HCT116 (cell line): ENCODE measurements at regions not wholly inside any gene's neighbourhood (a gene's known extent, or its start where the extent isn't known, plus 50 kb on each side); places are given as distances from the start of the nearest gene placed in this dataset.

Experiments
- ATAC-seq: fragments of 200-7000 bp; cut with Tn5 transposase; 2 replicates; pipeline ENCODE4 v1.9.1; 2020; ENCODE audit warnings: mild to moderate bottlenecking, moderate library complexity
- BruUV-seq: library from RNA; stranded (reverse); fragments of 400-500 nt; replicated peaks from 2 replicates; lab custom pipeline; 2021; lab: Mats Ljungman, UMichigan
- CTCF ChIA-PET: fragments of 300-600 bp; sonication (Branson Sonifier 250); formaldehyde crosslinking; loops from one replicate; lab custom pipeline; 2021; ENCODE audit warnings: antibody characterized with exemption; lab: Charles Lee
- POLR2A ChIA-PET: fragments of 300-600, 350-600 bp; sonication (Branson Sonifier 250); formaldehyde crosslinking; loops from one replicate; lab custom pipeline; 2021; ENCODE audit warnings: antibody characterized with exemption; lab: Charles Lee
- RAD21 ChIA-PET, 2 experiments: fragments of 300-600 bp; sonication (Branson Sonifier 250); formaldehyde crosslinking; loops; one replicate each; lab custom pipeline; 2023; ENCODE audit warnings: low total read pairs in 2 of 2; ENCODE audit not compliant: uncharacterized antibody in 2 of 2, unreplicated experiment in 2 of 2, low non-redundant PET in 1 of 2; lab: Charles Lee
- DNase-seq: peaks from one replicate; pipeline ENCODE4 v3.0.0-alpha.2; 2010; ENCODE audit warnings: low read depth, low spot score
- H2AFZ ChIP-seq: fragments of 200-600 bp; shearing (Covaris generic), sonication (generic); 2 replicates; pipeline ENCODE4 v1.6.1; 2017; ENCODE audit warnings: low read depth, mixed run types, mixed read lengths, antibody characterized with exemption, low read length; ENCODE audit not compliant: poor library complexity, severe bottlenecking
- H3K27ac ChIP-seq: 2 replicates; pipeline ENCODE4 v1.5.1; 2012; ENCODE audit warnings: low read depth, low read length
- H3K27me3 ChIP-seq: fragments of 200-600 bp; sonication (generic); 2 replicates; pipeline ENCODE4 v1.6.1; 2016; ENCODE audit warnings: mixed run types, low read length, mixed read lengths; ENCODE audit not compliant: insufficient read depth
- H3K36me3 ChIP-seq, 2 experiments: fragments of 200-500 bp in 1 of 2; fragments of 200-600 bp in 1 of 2; sonication (Bioruptor generic) in 1 of 2; sonication (generic) in 1 of 2; 2 replicates each; pipeline versions ENCODE4 v1.5.1 to v1.6.1; 2014 to 2016; ENCODE audit warnings: low read length in 2 of 2, inconsistent platforms in 1 of 2, mixed read lengths in 1 of 2, mixed run types in 1 of 2; ENCODE audit not compliant: insufficient read depth in 2 of 2, control insufficient read depth in 1 of 2
- H3K4me1 ChIP-seq, 2 experiments: fragments of 200-600 bp in 1 of 2; sonication (generic) in 1 of 2; 2 replicates each; pipeline versions ENCODE4 v1.5.1 to v1.6.1; 2012 to 2017; ENCODE audit warnings: low read length in 2 of 2, inconsistent platforms in 1 of 2, mild to moderate bottlenecking in 1 of 2, mixed read lengths in 1 of 2, mixed run types in 1 of 2, moderate library complexity in 1 of 2; ENCODE audit not compliant: insufficient read depth in 2 of 2, control insufficient read depth in 1 of 2
- H3K4me2 ChIP-seq: fragments of 200-600 bp; sonication (generic); 2 replicates; pipeline ENCODE4 v1.6.1; 2017; ENCODE audit warnings: mixed run types, low read length, mixed read lengths
- H3K4me3 ChIP-seq, 2 experiments: fragments of 200-600 bp in 1 of 2; sonication (generic) in 1 of 2; replicated peaks in 1 of 2; 2 replicates each; pipeline ENCODE4 v1.5.1; 2011 to 2016; ENCODE audit warnings: low read length in 2 of 2, control low read depth in 1 of 2, low read depth in 1 of 2, mild to moderate bottlenecking in 1 of 2, mixed read lengths in 1 of 2, mixed run types in 1 of 2
- H3K79me2 ChIP-seq: fragments of 200-600 bp; sonication (generic); 2 replicates; pipeline ENCODE4 v1.6.1; 2017; ENCODE audit warnings: mild to moderate bottlenecking, mixed run types, low read length, moderate library complexity, mixed read lengths; ENCODE audit not compliant: insufficient read depth
- H3K9ac ChIP-seq: fragments of 200-600 bp; sonication (generic); 2 replicates; pipeline ENCODE4 v1.6.1; 2016; ENCODE audit warnings: low read length, mixed read lengths
- H3K9me2 ChIP-seq: fragments of 200-600 bp; sonication (generic), shearing (Covaris generic); 2 replicates; pipeline ENCODE4 v1.6.1; 2017; ENCODE audit warnings: mixed run types, mild to moderate bottlenecking, moderate library complexity; ENCODE audit not compliant: insufficient read depth
- H3K9me3 ChIP-seq, 2 experiments: fragments of 200-500 bp in 1 of 2; fragments of 200-600 bp in 1 of 2; sonication (Bioruptor generic) in 1 of 2; sonication (generic) in 1 of 2; 2 replicates each; pipeline ENCODE4 v1.6.1; 2014 to 2017; ENCODE audit warnings: low read length in 2 of 2, mixed read lengths in 2 of 2, inconsistent platforms in 1 of 2, low read depth in 1 of 2, mild to moderate bottlenecking in 1 of 2, mixed run types in 1 of 2, moderate library complexity in 1 of 2; ENCODE audit not compliant: control insufficient read depth in 1 of 2, insufficient read depth in 1 of 2
- H4K20me1 ChIP-seq: fragments of 200-600 bp; sonication (generic), shearing (Covaris generic); 2 replicates; pipeline ENCODE4 v1.6.1; 2017; ENCODE audit warnings: mixed run types, mild to moderate bottlenecking, moderate library complexity; ENCODE audit not compliant: insufficient read depth
- CEBPB ChIP-seq: IDR thresholded peaks from 2 replicates; pipeline ENCODE4 v1.6.1; 2012; ENCODE audit warnings: low read depth
- EZH2 ChIP-seq: fragments of 200-600 bp; sonication (generic); IDR thresholded peaks from 2 replicates; pipeline ENCODE4 v1.6.1; 2017; ENCODE audit warnings: antibody characterized with exemption, mixed run types
- FOSL1 ChIP-seq: IDR thresholded peaks from 2 replicates; pipeline ENCODE4 v1.6.1; 2012; ENCODE audit warnings: low read depth
- JUND ChIP-seq: IDR thresholded peaks from 2 replicates; pipeline ENCODE4 v1.6.1; 2012
- POLR2A ChIP-seq: IDR thresholded peaks from 2 replicates; pipeline ENCODE4 v1.7.0; 2011; ENCODE audit warnings: borderline replicate concordance; ENCODE audit not compliant: insufficient read depth, insufficient read length; ENCODE audit errors: extremely low read depth
- SIN3A ChIP-seq: IDR thresholded peaks from 2 replicates; pipeline ENCODE4 v1.6.1; 2012; ENCODE audit warnings: low read depth
- SRF ChIP-seq: IDR thresholded peaks from 2 replicates; pipeline ENCODE4 v1.6.1; 2012; ENCODE audit warnings: low read depth
- TCF7L2 ChIP-seq: IDR thresholded peaks from 2 replicates; pipeline ENCODE4 v1.7.0; 2011; ENCODE audit warnings: borderline replicate concordance, inconsistent platforms; ENCODE audit not compliant: insufficient read depth, insufficient read length; ENCODE audit errors: extremely low read depth
- YY1 ChIP-seq: IDR thresholded peaks from 2 replicates; pipeline ENCODE4 v1.6.1; 2011; ENCODE audit warnings: low read length, low read depth, moderate library complexity, mild to moderate bottlenecking; ENCODE audit not compliant: insufficient replicate concordance; ENCODE audit errors: extremely low read depth
- ZFX ChIP-seq: fragments of 450-650 bp; IDR thresholded peaks from 2 replicates; pipeline ENCODE4 v1.6.1; 2017
- intact Hi-C: fragments of 100-400 bp; cut with micrococcal nuclease; formaldehyde crosslinking; loops from 2 replicates; pipeline ENCODE4 v1.10.0; 2022
- TF ChIP-seq, protein P1 (sequence below): IDR thresholded peaks from 2 replicates; pipeline ENCODE4 v1.6.1; 2011; ENCODE audit warnings: mild to moderate bottlenecking, low read length, moderate library complexity; ENCODE audit not compliant: insufficient replicate concordance; ENCODE audit errors: extremely low read depth
- TF ChIP-seq, protein P2 (sequence below): IDR thresholded peaks from 2 replicates; pipeline ENCODE4 v1.6.1; 2012
- TF ChIP-seq, protein P3 (sequence below), 3 experiments: fragments of 200-600 bp in 1 of 3; sonication (generic) in 1 of 3; IDR thresholded peaks in 2 of 3; conservative IDR thresholded peaks in 1 of 3; 2 replicates each; pipeline ENCODE4 v1.5.1; 2012 to 2017; ENCODE audit warnings: low read depth in 2 of 3, low read length in 2 of 3, antibody characterized with exemption in 1 of 3, borderline replicate concordance in 1 of 3, control low read depth in 1 of 3, mild to moderate bottlenecking in 1 of 3, mixed read lengths in 1 of 3, mixed run types in 1 of 3, moderate library complexity in 1 of 3; ENCODE audit not compliant: insufficient read depth in 1 of 3
- TF ChIP-seq, protein P4 (sequence below): IDR thresholded peaks from 2 replicates; pipeline ENCODE4 v1.6.1; 2012

DNA sequence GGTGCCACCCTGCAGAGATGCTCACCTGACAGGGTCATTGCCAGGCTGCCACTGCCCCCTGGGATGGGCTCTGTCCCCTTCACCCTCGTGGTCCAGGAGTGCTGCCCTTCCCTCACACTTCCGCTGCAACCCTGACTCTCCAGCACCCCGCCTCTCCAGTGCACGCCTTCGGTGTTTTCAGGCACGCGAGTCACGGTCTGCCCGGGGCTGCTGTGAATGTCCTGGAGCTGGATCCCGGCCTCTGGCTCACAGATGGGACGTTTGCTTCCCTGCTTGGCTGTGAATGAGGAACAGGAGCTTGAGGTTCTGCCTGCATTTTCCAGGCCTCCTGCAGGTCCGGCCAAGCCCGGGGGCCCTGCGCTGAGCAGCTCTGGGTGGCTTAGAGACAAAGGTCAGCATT, 343.4 kb downstream of the SMOC2 start:
- no peaks in the 10 kb centered on the region for H3K79me2 ChIP-seq
- H3K4me3 ChIP-seq, result no peak overlapping the region
- H3K9me3 ChIP-seq, result no peaks in the 10 kb centered on the region; a peak in 1 of 4 replicates
- H3K4me1 ChIP-seq, result no peaks in the 10 kb centered on the region
- DNase-seq (no peak), ATAC-seq (no peak)
- H3K9ac ChIP-seq, result no peak overlapping the region
- POLR2A ChIA-PET, result no interaction called here
- H3K9me2 ChIP-seq, result no peaks in the 10 kb centered on the region
- no peaks in the 10 kb centered on the region for H3K36me3 ChIP-seq
- no peak overlapping the region for H3K4me2 ChIP-seq
- no peak overlapping the region for H2AFZ ChIP-seq
- no TSS peak for BruUV-seq
- RAD21 ChIA-PET, result no interaction called here
- no peaks in the 10 kb centered on the region for H3K27me3 ChIP-seq
- no peak overlapping the region for H3K27ac ChIP-seq
- no peaks in the 10 kb centered on the region for H4K20me1 ChIP-seq
- TF ChIP-seq FOSL1 (no peak), SRF (no peak), ZFX (no peak), JUND (no peak), EZH2 (no peak), YY1 (no peak), POLR2A (no peak), TCF7L2 (no peak), SIN3A (no peak), CEBPB (no peak)
- TF ChIP-seq, protein P1, sequence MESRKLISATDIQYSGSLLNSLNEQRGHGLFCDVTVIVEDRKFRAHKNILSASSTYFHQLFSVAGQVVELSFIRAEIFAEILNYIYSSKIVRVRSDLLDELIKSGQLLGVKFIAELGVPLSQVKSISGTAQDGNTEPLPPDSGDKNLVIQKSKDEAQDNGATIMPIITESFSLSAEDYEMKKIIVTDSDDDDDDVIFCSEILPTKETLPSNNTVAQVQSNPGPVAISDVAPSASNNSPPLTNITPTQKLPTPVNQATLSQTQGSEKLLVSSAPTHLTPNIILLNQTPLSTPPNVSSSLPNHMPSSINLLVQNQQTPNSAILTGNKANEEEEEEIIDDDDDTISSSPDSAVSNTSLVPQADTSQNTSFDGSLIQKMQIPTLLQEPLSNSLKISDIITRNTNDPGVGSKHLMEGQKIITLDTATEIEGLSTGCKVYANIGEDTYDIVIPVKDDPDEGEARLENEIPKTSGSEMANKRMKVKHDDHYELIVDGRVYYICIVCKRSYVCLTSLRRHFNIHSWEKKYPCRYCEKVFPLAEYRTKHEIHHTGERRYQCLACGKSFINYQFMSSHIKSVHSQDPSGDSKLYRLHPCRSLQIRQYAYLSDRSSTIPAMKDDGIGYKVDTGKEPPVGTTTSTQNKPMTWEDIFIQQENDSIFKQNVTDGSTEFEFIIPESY, result no peak
- TF ChIP-seq, protein P2, sequence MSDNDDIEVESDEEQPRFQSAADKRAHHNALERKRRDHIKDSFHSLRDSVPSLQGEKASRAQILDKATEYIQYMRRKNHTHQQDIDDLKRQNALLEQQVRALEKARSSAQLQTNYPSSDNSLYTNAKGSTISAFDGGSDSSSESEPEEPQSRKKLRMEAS, result no peak
- TF ChIP-seq, protein P3, sequence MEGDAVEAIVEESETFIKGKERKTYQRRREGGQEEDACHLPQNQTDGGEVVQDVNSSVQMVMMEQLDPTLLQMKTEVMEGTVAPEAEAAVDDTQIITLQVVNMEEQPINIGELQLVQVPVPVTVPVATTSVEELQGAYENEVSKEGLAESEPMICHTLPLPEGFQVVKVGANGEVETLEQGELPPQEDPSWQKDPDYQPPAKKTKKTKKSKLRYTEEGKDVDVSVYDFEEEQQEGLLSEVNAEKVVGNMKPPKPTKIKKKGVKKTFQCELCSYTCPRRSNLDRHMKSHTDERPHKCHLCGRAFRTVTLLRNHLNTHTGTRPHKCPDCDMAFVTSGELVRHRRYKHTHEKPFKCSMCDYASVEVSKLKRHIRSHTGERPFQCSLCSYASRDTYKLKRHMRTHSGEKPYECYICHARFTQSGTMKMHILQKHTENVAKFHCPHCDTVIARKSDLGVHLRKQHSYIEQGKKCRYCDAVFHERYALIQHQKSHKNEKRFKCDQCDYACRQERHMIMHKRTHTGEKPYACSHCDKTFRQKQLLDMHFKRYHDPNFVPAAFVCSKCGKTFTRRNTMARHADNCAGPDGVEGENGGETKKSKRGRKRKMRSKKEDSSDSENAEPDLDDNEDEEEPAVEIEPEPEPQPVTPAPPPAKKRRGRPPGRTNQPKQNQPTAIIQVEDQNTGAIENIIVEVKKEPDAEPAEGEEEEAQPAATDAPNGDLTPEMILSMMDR (IDR thresholded peaks at IDR 0.05 in 2 of 3, conservative IDR thresholded peaks at IDR 0.05 in 1 of 3; ENCODE audit: borderline replicate concordance in 1 of 3, insufficient read depth in 1 of 3, low read depth in 2 of 3, low read length in 2 of 3), result no peak
- TF ChIP-seq, protein P4, sequence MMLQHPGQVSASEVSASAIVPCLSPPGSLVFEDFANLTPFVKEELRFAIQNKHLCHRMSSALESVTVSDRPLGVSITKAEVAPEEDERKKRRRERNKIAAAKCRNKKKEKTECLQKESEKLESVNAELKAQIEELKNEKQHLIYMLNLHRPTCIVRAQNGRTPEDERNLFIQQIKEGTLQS, result no peak
- intact Hi-C loops, result no loop called here
- CTCF ChIA-PET, result no interaction called here
